ENCODE measurements at regions not wholly inside any gene's neighbourhood (a gene's known extent, or its start where the extent isn't known, plus 50 kb on each side); places are given as distances from the start of the nearest gene placed in this dataset.

- Histone ChIP-seq H3K27me3 (no peaks in the 10 kb centered on the region), H3K9me3 (peaks cover 0 to 4% (median 0%) of the 10 kb centered on the region in 12 donors), H3K27ac (no peak overlapping the region), H3K4me1 (no peaks in the 10 kb centered on the region), H3K4me3 (no peak overlapping the region), H3K36me3 (no peaks in the 10 kb centered on the region)
- DNase-seq, result no peak
- intact Hi-C loops (cut with DNase I), result no loop called here
- TF ChIP-seq POLR2A (IDR thresholded peaks at IDR 0.05) (no peak), CTCF (IDR thresholded peaks at IDR 0.05) (no peak)
- no peak for ATAC-seq
- 36 to 48% (median 41%) methylated on average over 5 of the region's 5 CpGs for WGBS, 4 donors
These were observed 177.6 kb upstream of the LMNTD1 start for GRCh38 chr12:25730489-25731349.

- Histone ChIP-seq H3K27me3 (no peaks in the 10 kb centered on the region), H3K4me3 (no peak overlapping the region), H3K27ac (no peak overlapping the region), H3K36me3 (no peaks in the 10 kb centered on the region), H3K4me1 (no peaks in the 10 kb centered on the region), H3K9me3 (peaks cover 0 to 4% (median 0%) of the 10 kb centered on the region in 12 donors)
- DNase-seq (no peak), ATAC-seq (no peak)
- intact Hi-C loops (cut with DNase I), result no loop called here
- TF ChIP-seq POLR2A (IDR thresholded peaks at IDR 0.05) (no peak), CTCF (IDR thresholded peaks at IDR 0.05) (no peak)
- WGBS, 4 donors, result 98 to 100% (median 99%) methylated on average over 1 of the region's 1 CpG
These were observed 180.5 kb upstream of the LMNTD1 start for GRCh38 chr12:25733541-25733940.

GRCh38 chr12:25734529-25735180 is 181.6 kb upstream of the LMNTD1 start:
- Histone ChIP-seq H3K4me3 (no peak overlapping the region), H3K9me3 (peaks cover 0 to 4% (median 0%) of the 10 kb centered on the region in 12 donors), H3K27ac (no peak overlapping the region), H3K36me3 (no peaks in the 10 kb centered on the region), H3K4me1 (no peaks in the 10 kb centered on the region), H3K27me3 (no peaks in the 10 kb centered on the region)
- WGBS, 4 donors, result 79 to 88% (median 83%) methylated on average over 1 of the region's 1 CpG
- no peak for DNase-seq
- TF ChIP-seq CTCF (IDR thresholded peaks at IDR 0.05) (no peak), POLR2A (IDR thresholded peaks at IDR 0.05) (no peak)
- no peak for ATAC-seq
- intact Hi-C loops (cut with DNase I), result no loop called here

- no peak for ATAC-seq
- Histone ChIP-seq H3K36me3 (no peaks in the 10 kb centered on the region), H3K27ac (no peak overlapping the region), H3K4me3 (no peak overlapping the region), H3K4me1 (no peaks in the 10 kb centered on the region), H3K27me3 (no peaks in the 10 kb centered on the region), H3K9me3 (no peaks in the 10 kb centered on the region)
- intact Hi-C loops (cut with DNase I), result no loop called here
- no peak for DNase-seq
- TF ChIP-seq POLR2A (IDR thresholded peaks at IDR 0.05) (no peak), CTCF (IDR thresholded peaks at IDR 0.05) (no peak)
- 84 to 93% (median 85%) methylated on average over 1 of the region's 1 CpG for WGBS, 4 donors
These were observed 187.5 kb upstream of the LMNTD1 start for GRCh38 chr12:25740617-25741016.

All from heart left ventricle (tissue), 16 donors.